Umbilical cord (tissue), 1 donor: ENCODE measurements at regions not wholly inside any gene's neighbourhood (a gene's known extent, or its start where the extent isn't known, plus 50 kb on each side); places are given as distances from the start of the nearest gene placed in this dataset.
A peak's percentile ranks its signal among the peaks of the same experiment; 100 is the strongest.
"Not testable (repeated sequence)": the region's sequence is repeated elsewhere in the genome, so short reads cannot be mapped to it uniquely, and the experiment has no call there.

Experiments used
- DNase-seq: peaks from one replicate; pipeline ENCODE4 v3.0.0-alpha.2; 2015; ENCODE audit warnings: low spot score

GRCh38 chr4:138113819-138114400 is 128.2 kb downstream of the SLC7A11 start:
- DNase-seq: no peak

- not testable (repeated sequence) for DNase-seq
Measured at GRCh38 chr4:138112890-138113289, 129.3 kb downstream of the SLC7A11 start.

- no peak for DNase-seq
Measured at GRCh38 chr4:138112389-138112788, 129.8 kb downstream of the SLC7A11 start.

DNA sequence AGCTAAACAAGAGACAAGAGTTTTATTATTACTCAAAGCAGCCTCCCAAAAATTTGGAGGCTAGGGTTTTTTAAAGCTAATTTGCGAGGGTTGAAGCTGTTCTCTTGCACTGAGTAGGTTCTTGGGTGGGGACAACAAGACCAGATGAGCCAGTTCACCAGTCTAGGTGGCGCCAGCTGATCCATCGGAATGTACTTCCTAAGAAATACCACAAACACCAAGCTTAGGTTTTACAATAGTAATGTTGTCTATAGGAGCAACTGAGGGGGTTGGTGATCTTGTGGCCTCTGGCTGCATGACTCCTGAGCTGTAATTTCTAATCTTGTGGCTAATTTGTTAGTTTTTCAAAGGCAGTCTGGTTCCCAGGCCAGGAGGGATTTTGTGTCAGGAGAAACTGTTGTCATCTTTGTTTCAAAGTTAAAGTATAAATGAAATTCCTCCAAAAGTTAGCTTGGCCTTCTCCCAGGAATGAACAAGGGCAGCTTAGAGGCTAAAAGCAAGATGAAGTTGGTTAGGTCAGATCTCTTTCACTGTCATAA is 130.6 kb downstream of the SLC7A11 start:
- no peak for DNase-seq

DNA sequence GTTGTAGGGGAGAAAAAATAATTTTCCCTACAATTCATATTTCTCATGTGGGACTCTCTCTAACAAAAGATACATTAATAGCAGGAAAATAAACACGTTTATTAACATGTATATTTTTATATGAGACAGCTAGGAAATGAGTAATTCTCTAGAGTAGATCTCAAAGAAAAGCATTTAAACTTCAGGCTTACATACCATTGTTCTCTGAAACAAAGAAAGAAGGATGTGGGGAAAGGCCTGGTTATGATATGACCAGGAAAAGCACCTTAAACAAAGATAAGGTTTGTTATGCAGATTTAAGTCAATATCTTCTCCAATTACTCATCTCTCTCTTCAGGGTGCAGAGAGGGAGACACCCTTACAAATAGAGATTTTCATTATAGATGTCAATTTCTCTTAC is 131.3 kb downstream of the SLC7A11 start:
- DNase-seq: no peak

GRCh38 chr4:138107023-138107422 is 135.1 kb downstream of the SLC7A11 start:
- no peak for DNase-seq

GRCh38 chr4:138105331-138105730 is 136.8 kb downstream of the SLC7A11 start:
- DNase-seq: no peak

GRCh38 chr4:138104284-138104680 is 137.9 kb downstream of the SLC7A11 start:
- no peak for DNase-seq

DNA sequence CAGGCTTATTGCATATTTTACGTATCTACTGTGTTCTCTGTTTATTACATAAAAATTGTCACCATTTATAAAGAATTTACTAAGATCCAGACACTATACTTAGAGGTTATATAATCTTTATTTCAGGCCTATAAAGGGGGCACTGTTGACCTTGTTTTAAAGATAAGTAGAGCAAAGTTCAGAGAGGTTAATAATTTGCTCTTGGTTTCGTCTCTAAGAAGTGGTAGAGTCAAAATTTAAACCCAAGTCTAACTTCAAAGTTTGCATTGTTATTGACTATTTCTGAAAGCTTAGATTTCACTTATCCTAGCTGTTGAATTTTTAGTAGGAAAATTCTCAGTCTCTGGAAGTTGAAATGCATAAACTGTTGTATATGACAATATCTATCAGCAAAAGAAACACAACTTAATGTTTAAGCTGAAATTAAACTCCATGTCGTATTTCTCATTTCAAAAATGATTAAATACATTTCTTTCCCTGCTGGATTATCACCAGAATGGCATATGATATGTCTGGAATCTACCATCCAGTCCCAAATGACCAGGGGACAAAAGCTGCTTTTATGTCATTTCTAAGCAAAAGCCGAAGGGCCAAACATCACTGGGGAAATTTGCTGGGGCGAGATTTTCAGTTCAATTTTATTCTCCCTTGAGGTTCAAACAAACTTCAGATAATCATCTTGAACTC is 138.4 kb downstream of the SLC7A11 start:
- DNase-seq: no peak

- DNase-seq: no peak
Measured at GRCh38 chr4:138099385-138099784, 142.8 kb downstream of the SLC7A11 start.

DNA sequence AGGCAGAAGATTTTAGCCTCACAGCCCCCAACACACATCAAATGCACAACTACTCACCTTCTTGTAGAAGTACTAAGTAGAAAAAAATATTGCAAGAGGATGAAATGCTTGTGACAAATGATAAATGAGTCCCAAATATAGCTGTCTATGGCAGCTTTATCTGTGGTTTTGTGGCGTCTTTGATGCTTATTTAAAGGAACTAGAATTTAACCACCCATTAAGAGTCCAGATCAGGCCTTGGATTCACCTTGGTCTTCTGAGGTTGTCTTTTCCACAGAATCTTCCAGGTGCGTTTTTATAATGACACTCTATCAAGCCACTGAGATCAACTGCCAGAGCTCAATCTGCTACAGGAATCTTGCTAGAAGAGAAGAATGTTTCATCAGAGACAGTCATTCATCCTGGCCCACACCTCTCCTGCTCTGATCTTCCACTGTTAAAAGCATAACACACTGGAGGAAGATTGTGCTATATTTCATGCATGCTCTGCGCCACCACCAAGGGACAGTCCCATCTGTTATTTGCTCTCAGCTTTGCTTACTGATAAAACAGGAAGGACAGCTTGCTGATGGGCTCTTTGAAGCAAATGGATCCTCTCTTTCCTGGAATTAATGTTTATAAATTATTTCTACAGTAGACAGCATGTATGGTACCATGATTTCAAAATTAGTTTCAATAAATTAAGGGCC is 144.1 kb downstream of the SLC7A11 start:
- no peak for DNase-seq

GRCh38 chr4:138096384-138097062 is 145.6 kb downstream of the SLC7A11 start:
- DNase-seq: no peak

DNA sequence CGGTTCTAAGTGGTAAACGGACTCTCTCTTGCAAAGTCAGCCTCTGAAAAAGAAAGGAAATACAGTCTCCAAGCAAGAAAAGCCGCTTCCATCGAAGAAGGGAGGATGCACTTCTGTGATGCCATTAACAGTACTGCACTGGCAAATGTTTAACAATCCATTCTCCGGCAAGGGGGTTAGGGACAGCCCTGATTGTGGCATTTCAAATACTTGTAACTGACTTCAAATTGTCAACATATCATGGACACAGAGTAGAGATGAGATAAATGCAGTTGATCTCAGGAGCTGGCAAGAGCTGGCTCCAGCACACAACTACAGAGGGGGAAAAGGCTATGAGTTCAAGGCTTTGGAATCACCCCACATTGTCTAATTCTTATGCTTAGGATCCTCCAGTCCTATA is 146.8 kb downstream of the SLC7A11 start:
- DNase-seq: no peak

GRCh38 chr4:138092060-138092459 is 150.1 kb downstream of the SLC7A11 start:
- no peak for DNase-seq

DNA sequence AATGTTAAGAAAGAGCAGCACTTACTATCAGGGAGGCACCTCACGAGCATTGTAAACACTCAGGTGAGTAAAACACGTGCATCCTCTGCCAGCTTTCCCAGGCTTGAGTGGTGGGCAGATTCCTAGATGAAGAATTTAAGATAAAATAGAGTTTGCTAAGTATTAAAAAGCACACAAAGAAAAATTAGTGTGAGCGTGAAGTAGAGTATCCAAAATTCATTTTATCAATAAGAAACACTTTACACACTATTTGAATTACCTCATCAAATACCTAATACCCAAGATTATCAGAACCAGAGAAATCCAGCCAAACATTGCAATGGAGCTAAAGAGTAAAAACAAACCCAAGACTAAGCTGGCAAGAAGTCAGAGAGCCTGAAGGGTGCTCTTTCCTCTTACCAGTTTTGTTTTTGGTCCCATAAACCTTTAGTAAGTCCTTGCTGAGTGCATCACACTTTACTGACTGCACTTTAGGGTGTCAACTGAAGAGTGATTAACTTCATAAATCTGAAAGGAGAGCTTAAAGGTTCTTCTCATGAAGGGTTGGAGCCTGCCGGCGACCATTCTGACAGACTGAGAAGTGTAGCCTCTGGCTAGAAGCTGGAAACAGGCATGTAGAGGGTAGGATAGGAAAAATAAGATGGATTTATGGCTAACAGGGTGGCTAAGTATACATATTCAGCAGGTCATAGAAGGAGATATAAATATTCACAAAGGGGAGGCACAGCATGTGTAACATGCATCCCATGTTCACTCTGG is 151.1 kb downstream of the SLC7A11 start:
- no peak for DNase-seq

DNA sequence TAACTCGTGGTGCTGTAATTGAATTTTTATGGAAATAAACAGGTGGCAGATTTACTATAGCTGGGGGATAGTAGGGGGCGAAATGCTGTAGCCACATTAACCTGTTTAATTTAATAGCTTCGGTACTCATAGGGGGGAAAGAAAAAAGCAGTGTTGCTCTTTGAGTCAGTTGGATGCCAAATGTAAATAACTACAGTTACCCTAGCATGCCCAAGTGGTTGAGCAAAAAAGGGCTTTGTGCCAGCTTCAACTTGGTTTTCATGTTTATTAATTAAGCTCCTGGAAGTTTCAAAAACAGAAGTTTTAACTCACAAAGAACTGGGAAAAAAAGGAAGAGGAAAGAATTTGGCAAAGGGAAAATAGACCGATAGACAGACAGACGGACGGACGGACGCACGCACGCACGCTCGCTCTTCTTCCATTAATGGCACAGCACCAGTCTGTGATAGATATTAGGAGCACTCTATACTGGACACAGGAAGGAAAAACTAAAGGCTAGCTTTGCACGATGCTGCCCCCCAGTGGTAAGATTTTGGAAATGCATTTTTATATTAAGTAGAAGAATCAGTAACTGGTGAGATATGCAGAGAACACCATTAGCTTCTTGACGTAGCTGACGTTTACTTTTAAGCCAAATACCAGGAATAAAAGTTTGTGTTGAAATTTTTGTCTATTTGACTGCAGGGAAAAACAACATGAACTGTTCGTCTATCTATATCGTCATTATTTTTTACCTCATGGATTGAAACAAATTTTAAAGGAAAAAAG is 151.8 kb downstream of the SLC7A11 start:
- peak; percentile 89 for DNase-seq

GRCh38 chr4:138088449-138089208 is 153.5 kb downstream of the SLC7A11 start:
- no peak for DNase-seq

DNA sequence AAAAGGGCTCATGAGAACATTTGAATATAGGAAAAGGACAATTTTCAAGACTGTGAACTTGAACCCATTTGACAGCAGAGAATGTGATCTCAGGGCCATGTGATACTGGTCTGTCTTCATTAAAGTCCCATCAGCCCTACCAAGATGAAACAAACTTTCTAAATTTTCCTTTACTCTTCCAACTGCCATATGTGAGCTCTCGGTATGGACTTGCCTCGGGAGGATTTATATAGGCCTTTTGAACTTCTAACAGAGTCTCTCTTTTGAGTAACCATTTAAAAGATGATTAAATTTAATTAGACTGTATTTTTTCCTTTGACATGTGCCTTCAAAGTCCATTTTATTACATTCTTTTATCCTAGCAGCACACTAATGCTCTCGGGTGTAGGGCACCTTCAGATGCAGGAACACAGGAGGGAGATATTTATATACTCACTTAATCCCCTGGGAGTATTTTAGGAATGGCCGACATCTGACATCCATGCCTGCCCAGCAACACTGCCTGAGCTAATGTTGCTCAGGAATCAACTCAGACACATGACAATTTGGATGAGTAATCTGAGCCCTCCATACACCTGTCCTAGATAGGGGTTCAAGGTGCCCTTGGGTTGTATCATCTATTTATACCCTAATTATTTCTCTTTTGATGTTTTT is 155.0 kb downstream of the SLC7A11 start:
- peak; percentile 57 for DNase-seq

- DNase-seq: peak; percentile 35
Measured at GRCh38 chr4:138086611-138087041, 155.5 kb downstream of the SLC7A11 start.
